ENCODE measurements at regions not wholly inside any gene's neighbourhood (a gene's known extent, or its start where the extent isn't known, plus 50 kb on each side); places are given as distances from the start of the nearest gene placed in this dataset.
A peak's percentile ranks its signal among the peaks of the same experiment; 100 is the strongest.

DNA sequence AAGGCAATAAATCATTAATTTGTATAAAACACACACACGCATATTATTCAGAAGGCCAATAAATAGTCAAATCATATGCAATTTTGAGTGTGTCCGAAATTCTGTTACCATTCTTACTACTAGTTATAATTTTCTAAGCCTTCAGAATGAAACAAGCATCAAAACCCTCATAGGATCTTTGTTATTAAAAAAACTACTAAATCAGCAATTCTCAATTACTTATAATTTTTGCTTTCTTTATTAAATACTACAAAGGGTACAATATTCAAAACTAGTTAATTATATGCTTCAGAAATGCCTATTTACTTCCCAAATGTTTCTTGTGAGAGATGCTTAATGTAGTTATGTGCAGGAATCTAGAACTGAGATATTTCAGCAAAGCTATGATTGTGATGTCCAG, 413.1 kb upstream of the KIF2B start:
- intact Hi-C loops (cut with DNase I), result no loop called here
- DNase-seq (ENCODE audit: low spot score), result no peak

DNA sequence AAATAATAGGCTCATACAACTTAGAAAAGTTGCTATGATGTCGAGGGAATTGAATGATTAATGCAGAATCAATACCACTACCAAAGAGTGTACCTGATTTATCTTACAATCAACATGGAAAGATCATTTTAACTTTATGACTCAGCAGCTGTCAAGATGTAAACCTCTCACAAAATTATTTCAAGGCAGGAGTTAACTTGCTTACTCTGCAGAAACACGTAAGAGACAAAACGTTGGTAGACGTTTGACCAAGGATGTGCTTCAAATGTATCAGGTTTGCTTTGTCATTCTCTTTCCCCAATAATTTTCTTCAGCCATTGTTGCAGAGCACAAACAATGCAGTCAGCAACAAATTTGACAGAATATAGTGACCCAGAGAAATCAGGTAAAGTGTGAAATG, 415.8 kb upstream of the KIF2B start:
- no peak for DNase-seq (ENCODE audit: low spot score)
- intact Hi-C loops (cut with DNase I), result no loop called here

- intact Hi-C loops (cut with DNase I), result no loop called here
These were observed 431.5 kb upstream of the KIF2B start for GRCh38 chr17:53391197-53391596.

DNA sequence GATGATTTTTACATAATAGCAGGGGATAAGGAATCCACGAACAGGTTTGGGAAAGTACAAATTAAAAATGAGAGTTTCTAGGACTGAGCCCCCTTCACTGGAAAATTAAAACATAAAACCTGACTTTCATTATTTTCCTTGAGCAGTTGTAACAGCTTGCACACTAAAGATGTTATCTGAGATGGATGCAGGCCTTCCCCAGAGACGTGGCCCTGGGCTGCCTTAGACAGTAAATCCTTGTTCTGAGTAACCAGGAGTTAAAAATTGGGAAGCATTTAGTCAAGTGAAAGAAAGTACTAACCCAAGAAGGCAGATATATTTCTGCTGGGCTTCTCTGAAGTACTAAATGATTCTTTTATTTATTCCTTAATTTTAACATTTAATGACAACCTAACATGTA, 432.2 kb upstream of the KIF2B start:
- intact Hi-C loops (cut with DNase I), result no loop called here
- no peak for DNase-seq (ENCODE audit: low spot score)

More at GRCh38 chr17:53391197-53391596, 431.5 kb upstream of the KIF2B start:
- no peak for DNase-seq (ENCODE audit: low spot score)

GRCh38 chr17:53387745-53388144, 435.0 kb upstream of the KIF2B start:
- intact Hi-C loops (cut with DNase I), result no loop called here
- DNase-seq (ENCODE audit: low spot score), result no peak

DNA sequence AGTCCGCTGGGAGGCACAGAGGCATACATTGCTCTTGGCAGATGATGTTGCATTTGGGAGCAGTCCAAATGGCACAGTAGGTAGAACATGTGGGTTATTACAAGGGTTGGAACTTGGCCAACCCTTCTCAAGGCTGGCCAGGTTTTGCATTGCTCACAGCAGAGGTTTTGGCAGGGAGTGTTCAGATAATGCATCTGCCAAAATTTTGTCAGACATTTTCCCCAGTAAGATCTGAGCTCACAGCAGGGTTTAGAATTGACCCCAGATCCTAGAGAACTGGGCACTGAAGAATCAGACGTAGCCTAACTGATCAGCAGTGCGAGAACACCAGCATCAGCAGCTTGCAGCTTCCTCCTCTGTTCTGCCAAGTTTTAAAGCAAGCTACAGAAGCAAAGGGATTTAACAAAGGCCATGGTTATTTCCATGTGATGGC, 468.8 kb upstream of the KIF2B start:
- DNase-seq (ENCODE audit: low spot score), result no peak
- intact Hi-C loops (cut with DNase I), result no loop called here

DNA sequence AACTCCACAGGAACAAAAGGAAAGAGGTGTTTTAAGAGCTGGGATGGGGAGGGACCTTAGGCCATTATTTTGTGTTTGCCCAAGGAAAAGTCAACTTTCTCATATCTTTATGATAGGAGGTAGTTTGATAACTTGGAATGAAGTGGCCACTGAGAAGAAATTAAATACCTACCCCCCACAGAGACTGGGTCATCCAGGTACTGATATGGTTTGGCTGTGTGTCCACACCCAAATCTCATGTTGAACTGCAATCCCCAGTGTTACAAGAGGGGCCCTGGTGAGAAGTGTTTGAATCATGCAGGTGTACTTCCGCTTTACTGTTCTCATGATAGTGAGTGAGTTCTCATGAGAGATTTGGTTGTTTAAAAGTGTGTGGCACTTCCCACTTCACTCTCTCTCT, 477.9 kb upstream of the KIF2B start:
- intact Hi-C loops (cut with DNase I), result no loop called here

DNA sequence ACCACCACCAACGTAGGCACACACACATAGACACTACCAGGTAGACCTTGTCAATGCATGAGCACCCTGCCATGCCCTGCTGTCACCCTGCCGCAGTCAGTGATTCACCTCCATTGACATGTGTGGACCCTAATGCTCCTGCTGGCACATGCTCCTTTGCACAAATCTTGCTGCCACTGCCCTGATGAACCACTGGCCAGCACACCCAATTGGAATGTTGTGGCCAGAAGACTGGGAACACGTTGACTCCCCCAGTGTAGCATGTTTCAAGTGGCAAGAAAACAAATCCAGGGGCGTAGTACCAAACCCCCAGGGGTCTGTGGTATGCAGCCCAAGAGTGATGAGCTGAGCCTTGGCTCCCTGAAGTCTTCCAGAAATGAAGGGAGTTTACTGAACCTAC, 486.4 kb upstream of the KIF2B start:
- DNase-seq (ENCODE audit: low spot score), result no peak
- intact Hi-C loops (cut with DNase I), result no loop called here

More for the DNA sequence above, 477.9 kb upstream of the KIF2B start:
- DNase-seq (ENCODE audit: low spot score), result no peak

DNA sequence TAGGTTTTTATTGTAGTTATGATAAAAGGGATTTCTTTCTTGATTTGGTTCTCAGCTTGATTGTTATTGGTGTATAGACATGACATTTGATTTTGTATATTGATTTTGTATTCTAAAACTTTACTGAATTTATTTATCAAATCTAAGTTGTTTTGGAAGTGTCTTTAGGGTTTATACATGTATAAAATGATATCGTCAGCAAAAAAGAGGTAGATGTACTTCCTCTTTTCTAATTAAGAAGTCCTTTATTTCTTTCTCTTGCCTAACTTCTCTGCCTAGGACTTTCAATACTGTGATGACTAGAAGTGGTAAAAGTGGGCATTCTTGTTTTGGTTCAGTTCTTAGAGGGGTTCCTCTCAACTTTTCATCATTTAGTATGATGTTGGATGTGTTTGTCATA, 487.3 kb upstream of the KIF2B start:
- intact Hi-C loops (cut with DNase I), result no loop called here

GRCh38 chr17:53330756-53331155, 492.0 kb upstream of the KIF2B start:
- DNase-seq (ENCODE audit: low spot score), result no peak
- intact Hi-C loops (cut with DNase I), result no loop called here

More for the DNA sequence above, 487.3 kb upstream of the KIF2B start:
- no peak for DNase-seq (ENCODE audit: low spot score)

DNA sequence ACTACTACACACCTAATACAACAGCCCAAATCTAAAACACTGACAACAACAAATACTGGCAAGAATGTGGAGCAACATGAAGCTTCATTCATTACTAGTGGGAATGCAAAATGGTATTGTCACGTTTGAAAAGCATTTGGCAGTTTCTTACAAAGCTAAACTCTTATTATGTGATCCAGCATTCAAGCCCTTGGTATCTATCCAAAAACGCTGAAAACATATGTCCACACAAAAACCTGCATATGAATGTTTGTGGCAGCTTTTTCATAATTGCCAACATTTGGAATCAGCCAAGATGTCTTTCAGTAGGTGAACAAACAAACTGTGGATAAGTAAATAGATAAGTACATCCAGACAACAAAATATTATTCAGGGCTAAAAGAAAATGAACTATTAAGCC, 501.1 kb upstream of the KIF2B start:
- intact Hi-C loops (cut with DNase I), result no loop called here
- no peak for DNase-seq (ENCODE audit: low spot score)

DNA sequence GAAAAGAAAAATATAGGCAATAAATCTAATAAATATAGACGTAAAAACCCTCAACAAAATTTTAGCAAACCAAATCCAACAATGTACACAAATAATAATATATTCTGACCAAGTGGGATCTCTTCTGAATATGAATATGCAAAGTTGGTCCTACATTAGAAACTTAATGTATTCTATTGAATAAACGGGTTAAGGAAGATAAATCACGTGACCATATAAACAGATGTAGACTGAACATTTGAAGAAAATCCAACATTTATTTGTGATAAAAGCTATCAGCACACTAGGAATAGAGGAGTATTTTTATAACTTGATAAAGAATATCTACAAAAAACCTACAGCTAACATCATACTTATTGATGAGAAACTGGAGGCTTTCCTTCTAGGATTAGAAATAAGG, 502.8 kb upstream of the KIF2B start:
- intact Hi-C loops (cut with DNase I), result no loop called here
- no peak for DNase-seq (ENCODE audit: low spot score)

DNA sequence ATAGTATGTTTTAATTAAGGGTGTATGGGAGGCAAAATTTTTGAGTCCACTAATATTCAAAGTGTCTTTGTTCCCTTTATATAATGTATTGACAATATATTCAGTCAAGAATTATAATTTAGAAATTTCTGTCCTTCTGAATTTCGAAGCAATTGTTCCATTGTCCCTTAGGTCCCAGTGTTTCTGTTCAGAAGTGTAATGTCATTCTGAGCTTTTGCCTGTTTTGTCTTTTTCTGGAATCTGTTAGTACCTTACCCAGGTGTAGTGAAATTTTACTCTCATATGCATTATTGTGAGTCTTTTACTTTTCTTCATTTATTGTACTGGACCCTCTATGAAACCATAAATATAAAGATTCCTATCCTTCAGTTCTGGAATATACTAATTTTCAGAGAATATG, 505.7 kb upstream of the KIF2B start:
- intact Hi-C loops (cut with DNase I), result no loop called here
- DNase-seq (ENCODE audit: low spot score), result no peak

- intact Hi-C loops (cut with DNase I), result no loop called here
- DNase-seq (ENCODE audit: low spot score), result no peak
These were observed 506.7 kb upstream of the KIF2B start for GRCh38 chr17:53316073-53316472.

DNA sequence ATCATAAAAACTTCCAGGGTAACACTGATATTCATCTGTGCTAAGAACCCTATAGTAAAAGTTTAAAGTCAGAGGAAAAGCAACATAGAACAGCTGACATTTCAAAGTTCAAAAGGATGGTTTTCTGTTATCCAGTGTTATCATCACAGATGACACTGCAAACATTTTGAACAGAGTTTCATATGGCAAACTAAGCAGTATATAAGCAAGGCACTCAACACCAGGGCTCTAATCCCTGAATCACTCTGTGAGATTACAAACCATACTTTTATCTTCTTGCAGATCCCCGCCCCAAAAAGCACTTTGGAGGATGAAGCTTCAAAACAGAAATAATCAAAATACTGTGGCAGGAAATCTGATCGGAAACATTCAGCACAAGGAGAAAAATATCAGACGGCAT, 508.2 kb upstream of the KIF2B start:
- no peak for DNase-seq (ENCODE audit: low spot score)
- intact Hi-C loops (cut with DNase I), result no loop called here

GRCh38 chr17:53313746-53314145, 509.0 kb upstream of the KIF2B start:
- DNase-seq (ENCODE audit: low spot score), result no peak
- intact Hi-C loops (cut with DNase I), result no loop called here

- intact Hi-C loops (cut with DNase I), result no loop called here
- DNase-seq (ENCODE audit: low spot score), result no peak
These were observed 544.3 kb upstream of the KIF2B start for GRCh38 chr17:53278466-53278865.

DNA sequence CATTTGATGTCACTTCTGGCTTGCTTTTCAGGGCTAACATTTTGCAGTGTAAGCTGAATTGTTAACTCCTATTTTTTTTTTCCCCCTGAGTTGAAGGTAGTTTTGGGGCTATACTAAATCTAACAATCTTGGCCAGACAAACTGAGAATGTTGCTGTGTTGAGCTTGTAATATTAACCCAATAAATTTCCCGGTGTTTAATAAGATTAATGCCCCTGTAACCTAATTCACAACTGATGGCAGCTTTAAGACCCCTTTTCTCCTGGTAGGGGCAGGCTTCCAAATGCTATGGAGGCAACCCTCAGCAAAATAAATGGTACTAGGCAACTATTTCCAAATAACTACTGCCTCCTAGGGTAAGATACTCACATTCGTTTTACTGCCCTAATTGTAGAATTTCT, 549.6 kb upstream of the KIF2B start:
- intact Hi-C loops (cut with DNase I), result no loop called here
- no peak for DNase-seq (ENCODE audit: low spot score)

DNA sequence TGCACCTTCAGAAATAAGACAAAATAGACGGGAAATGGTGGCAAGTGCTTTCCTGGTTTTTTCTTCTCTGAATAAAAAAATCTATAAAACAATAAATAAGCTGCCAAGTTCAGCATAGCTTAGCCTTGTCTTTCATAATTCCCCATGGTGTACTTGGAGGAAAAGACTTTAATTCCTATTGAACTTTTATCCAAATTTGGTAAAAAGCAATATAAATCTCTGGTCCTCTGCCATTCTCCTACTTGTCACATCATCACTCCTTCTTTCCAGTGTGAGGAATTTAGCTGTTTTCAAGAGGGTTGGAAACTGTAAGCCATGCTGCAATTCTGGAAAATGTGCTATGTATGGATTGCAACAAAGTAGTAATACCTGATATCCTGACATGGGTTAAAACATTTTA, 551.8 kb upstream of the KIF2B start:
- intact Hi-C loops (cut with DNase I), result no loop called here
- no peak for DNase-seq (ENCODE audit: low spot score)

DNA sequence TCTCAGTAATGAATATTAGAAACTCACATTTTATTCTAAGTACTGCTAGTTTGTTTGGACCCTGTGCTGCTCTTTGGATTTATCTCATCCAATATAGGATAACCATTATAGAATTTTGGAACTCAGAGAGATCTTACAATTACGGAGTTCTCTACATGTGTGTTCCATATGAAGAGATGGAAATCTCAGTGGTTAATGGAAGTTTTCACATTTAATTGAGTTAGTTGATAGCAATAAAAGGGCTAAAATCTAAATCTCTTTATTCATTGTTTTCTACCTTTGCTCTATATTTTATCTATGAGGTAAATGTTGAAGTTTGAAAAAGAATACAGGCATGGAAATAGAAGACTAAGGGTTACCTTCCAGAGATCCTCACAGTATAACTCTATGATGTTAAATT, 558.0 kb upstream of the KIF2B start:
- intact Hi-C loops (cut with DNase I), result no loop called here

DNA sequence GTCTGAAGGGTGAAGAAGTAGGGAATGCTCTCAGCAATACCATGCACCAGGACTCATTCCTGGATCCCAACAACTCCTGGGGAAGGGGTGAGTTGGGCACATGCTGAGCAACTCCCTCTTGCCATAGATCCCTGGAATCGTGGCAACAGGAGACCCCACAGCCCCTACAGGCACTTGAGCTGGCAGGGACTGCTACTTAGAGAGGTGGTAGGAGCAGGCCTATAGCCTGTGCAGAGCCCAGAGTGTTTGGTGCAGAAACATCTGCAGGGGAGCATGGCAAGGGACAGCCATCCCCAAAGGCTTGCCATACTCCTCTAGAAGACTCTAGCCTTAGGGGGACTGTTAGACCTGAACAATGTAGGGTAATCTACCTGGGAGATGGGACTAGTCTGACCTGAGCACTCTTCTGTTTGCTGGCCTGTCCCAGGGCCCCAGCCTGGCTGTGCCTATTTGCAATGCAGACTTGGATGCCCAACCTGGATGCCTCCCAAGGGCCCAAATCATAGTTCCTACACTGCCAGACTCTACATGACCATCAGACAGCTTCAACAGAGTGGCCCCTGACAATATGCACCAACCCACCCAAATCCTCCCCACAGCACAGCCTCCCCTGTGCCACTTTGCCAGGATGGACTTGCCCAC, 568.6 kb upstream of the KIF2B start:
- DNase-seq (ENCODE audit: low spot score), result peak; percentile 66
- intact Hi-C loops (cut with DNase I), result no loop called here

More for the DNA sequence above, 558.0 kb upstream of the KIF2B start:
- no peak for DNase-seq (ENCODE audit: low spot score)

DNA sequence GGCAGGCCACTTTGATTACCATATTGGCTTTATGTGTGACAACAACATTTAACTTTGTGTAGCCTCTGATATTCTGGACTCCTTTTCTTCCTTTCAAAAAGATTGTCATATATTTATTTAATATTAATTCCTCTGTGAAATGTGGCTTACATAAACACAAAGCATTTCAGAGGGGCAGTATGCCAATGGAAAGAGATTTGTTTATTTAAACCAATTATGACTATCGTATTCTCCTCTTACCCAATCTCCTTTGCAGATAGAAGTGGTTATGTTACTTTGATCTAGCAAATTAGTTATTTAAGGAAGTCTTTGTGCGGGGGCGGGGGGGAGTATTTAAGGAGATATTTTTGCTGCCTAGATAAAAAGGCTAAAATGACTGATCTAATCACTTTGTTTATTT, 573.7 kb upstream of the KIF2B start:
- intact Hi-C loops (cut with DNase I), result no loop called here
- DNase-seq (ENCODE audit: low spot score), result no peak
